Liver (tissue), 2 donors: ENCODE measurements at regions not wholly inside any gene's neighbourhood (a gene's known extent, or its start where the extent isn't known, plus 50 kb on each side); places are given as distances from the start of the nearest gene placed in this dataset.

Experiments
- FOXA1 ChIP-seq: IDR thresholded peaks from 2 replicates; pipeline ENCODE4 v1.6.1; 2016; ENCODE audit warnings: antibody characterized with exemption
- MAX ChIP-seq: IDR thresholded peaks from 2 replicates; pipeline ENCODE4 v1.6.1; 2016; ENCODE audit warnings: antibody characterized with exemption
- YY1 ChIP-seq: IDR thresholded peaks from 2 replicates; pipeline ENCODE4 v1.6.1; 2016; ENCODE audit warnings: antibody characterized with exemption, mild to moderate bottlenecking
- TF ChIP-seq, protein P1 (sequence below): fragments of 150-350 bp; IDR thresholded peaks from 2 replicates; pipeline ENCODE4 v1.5.1; 2017; ENCODE audit warnings: improper control_type of control experiment, low read depth, low read length; ENCODE audit not compliant: missing input control
- donor health status: healthy.

DNA sequence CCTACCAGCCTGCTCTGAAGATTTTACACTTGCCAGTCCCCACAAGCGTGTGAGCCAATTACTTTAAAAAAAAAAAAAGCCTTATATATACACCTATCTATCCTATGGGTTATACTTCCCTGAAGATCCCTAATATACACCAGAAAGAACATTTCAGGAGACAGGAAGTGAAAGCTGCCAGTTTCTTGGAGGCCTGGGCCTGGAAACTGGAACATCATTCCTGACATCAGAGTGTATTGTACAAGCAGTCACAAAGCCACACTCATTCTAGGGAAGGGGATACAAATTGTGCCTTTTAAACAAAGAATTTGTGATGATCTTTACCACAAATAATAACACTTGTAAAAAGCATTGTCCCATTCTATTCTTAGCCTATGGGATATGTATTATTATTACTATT is 98.3 kb upstream of the FBN2 start:
- TF ChIP-seq, protein P1, sequence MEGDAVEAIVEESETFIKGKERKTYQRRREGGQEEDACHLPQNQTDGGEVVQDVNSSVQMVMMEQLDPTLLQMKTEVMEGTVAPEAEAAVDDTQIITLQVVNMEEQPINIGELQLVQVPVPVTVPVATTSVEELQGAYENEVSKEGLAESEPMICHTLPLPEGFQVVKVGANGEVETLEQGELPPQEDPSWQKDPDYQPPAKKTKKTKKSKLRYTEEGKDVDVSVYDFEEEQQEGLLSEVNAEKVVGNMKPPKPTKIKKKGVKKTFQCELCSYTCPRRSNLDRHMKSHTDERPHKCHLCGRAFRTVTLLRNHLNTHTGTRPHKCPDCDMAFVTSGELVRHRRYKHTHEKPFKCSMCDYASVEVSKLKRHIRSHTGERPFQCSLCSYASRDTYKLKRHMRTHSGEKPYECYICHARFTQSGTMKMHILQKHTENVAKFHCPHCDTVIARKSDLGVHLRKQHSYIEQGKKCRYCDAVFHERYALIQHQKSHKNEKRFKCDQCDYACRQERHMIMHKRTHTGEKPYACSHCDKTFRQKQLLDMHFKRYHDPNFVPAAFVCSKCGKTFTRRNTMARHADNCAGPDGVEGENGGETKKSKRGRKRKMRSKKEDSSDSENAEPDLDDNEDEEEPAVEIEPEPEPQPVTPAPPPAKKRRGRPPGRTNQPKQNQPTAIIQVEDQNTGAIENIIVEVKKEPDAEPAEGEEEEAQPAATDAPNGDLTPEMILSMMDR = no peak
- TF ChIP-seq YY1 = no peak
- no peak for TF ChIP-seq FOXA1
- no peak for TF ChIP-seq MAX
